WTC11 (cell line): ENCODE measurements at regions not wholly inside any gene's neighbourhood (a gene's known extent, or its start where the extent isn't known, plus 50 kb on each side); places are given as distances from the start of the nearest gene placed in this dataset.

Source experiments
- ATAC-seq: fragments of 200-7000 bp; cut with Tn5 transposase; 2 replicates; pipeline ENCODE4 v1.10.0; 2021; ENCODE audit warnings: mild to moderate bottlenecking, moderate library complexity
- CTCF ChIA-PET: fragments of 300-600 bp; sonication (Branson Sonifier 250); formaldehyde crosslinking; loops from one replicate; lab custom pipeline; 2021; ENCODE audit warnings: antibody characterized with exemption; lab: Charles Lee
- POLR2A ChIA-PET: fragments of 350-600 bp; sonication (Branson Sonifier 250); formaldehyde crosslinking; loops from one replicate; lab custom pipeline; 2021; ENCODE audit warnings: antibody characterized with exemption; lab: Charles Lee
- DNase-seq: peaks from one replicate; pipeline ENCODE4 v3.0.0; 2021; ENCODE audit warnings: low spot score
- H3K27ac Mint-ChIP-seq: 2 replicates; pipeline ENCODE4 v1.8.0; 2021; ENCODE audit warnings: mixed read lengths
- H3K27me3 Mint-ChIP-seq: 2 replicates; pipeline ENCODE4 v1.8.0; 2021; ENCODE audit warnings: low read depth, mild to moderate bottlenecking, moderate library complexity, mixed read lengths
- H3K36me3 Mint-ChIP-seq: 2 replicates; pipeline ENCODE4 v1.8.0; 2021; ENCODE audit warnings: mixed read lengths
- H3K4me1 Mint-ChIP-seq: 2 replicates; pipeline ENCODE4 v1.8.0; 2022; ENCODE audit warnings: mixed read lengths
- H3K4me3 Mint-ChIP-seq: 2 replicates; pipeline ENCODE4 v1.8.0; 2021; ENCODE audit warnings: mild to moderate bottlenecking, moderate library complexity, mixed read lengths
- H3K9me3 Mint-ChIP-seq: 2 replicates; pipeline ENCODE4 v1.8.0; 2021; ENCODE audit warnings: mixed read lengths
- FOXK1 ChIP-seq: sonication (generic); formaldehyde crosslinking; IDR thresholded peaks from 2 replicates; pipeline ENCODE4 v1.8.0; 2022; ENCODE audit warnings: mild to moderate bottlenecking, moderate library complexity, missing genetic modification reagents
- FOXP1 ChIP-seq: sonication (generic); formaldehyde crosslinking; IDR thresholded peaks from 2 replicates; pipeline ENCODE4 v1.8.0; 2022; ENCODE audit warnings: missing genetic modification reagents, mild to moderate bottlenecking, moderate library complexity, borderline replicate concordance
- GRHL2 ChIP-seq: fragments of 250-450 bp; sonication (Bioruptor Pico); IDR thresholded peaks from 2 replicates; pipeline ENCODE4 v1.8.0; 2022; ENCODE audit warnings: mild to moderate bottlenecking, moderate library complexity; ENCODE audit not compliant: insufficient replicate concordance, severe bottlenecking
- JUN ChIP-seq: sonication (generic); formaldehyde crosslinking; IDR thresholded peaks from 2 replicates; pipeline ENCODE4 v1.8.0; 2023; ENCODE audit warnings: mild to moderate bottlenecking, missing genetic modification reagents
- NFATC4 ChIP-seq: fragments of 250-450 bp; sonication (Bioruptor Pico); IDR thresholded peaks from 2 replicates; pipeline ENCODE4 v1.9.0; 2021; ENCODE audit warnings: mild to moderate bottlenecking
- NFYB ChIP-seq: sonication (generic); formaldehyde crosslinking; conservative IDR thresholded peaks from 2 replicates; pipeline ENCODE4 v1.8.0; 2022; ENCODE audit warnings: low read depth, missing genetic modification reagents
- NR2C2 ChIP-seq: sonication (generic); formaldehyde crosslinking; IDR thresholded peaks from 2 replicates; pipeline ENCODE4 v1.8.0; 2022; ENCODE audit warnings: mild to moderate bottlenecking, missing genetic modification reagents
- OVOL2 ChIP-seq: fragments of 250-450 bp; sonication (Bioruptor Pico); IDR thresholded peaks from 2 replicates; pipeline ENCODE4 v1.9.0; 2021; ENCODE audit warnings: mild to moderate bottlenecking, borderline replicate concordance
- SMAD3 ChIP-seq: sonication (generic); formaldehyde crosslinking; IDR thresholded peaks from 2 replicates; pipeline ENCODE4 v1.8.0; 2022; ENCODE audit warnings: missing genetic modification reagents, mild to moderate bottlenecking, borderline replicate concordance
- TCF7 ChIP-seq: sonication (generic); formaldehyde crosslinking; IDR thresholded peaks from 2 replicates; pipeline ENCODE4 v1.8.0; 2022; ENCODE audit warnings: mild to moderate bottlenecking, low read depth, missing genetic modification reagents, moderate library complexity
- TEAD1 ChIP-seq: sonication (generic); formaldehyde crosslinking; IDR thresholded peaks from 2 replicates; pipeline ENCODE4 v1.8.0; 2022; ENCODE audit warnings: mild to moderate bottlenecking, missing genetic modification reagents
- ZBTB21 ChIP-seq: sonication (generic); formaldehyde crosslinking; IDR thresholded peaks from 2 replicates; pipeline ENCODE4 v1.8.1; 2023; ENCODE audit warnings: mild to moderate bottlenecking, missing genetic modification reagents, borderline replicate concordance
- ZMAT4 ChIP-seq: fragments of 250-450 bp; sonication (Bioruptor Pico); IDR thresholded peaks from 2 replicates; pipeline ENCODE4 v1.9.0; 2021; ENCODE audit warnings: mild to moderate bottlenecking
- ZNF232 ChIP-seq: sonication (generic); formaldehyde crosslinking; IDR thresholded peaks from 2 replicates; pipeline ENCODE4 v1.8.0; 2022; ENCODE audit warnings: mild to moderate bottlenecking, missing genetic modification reagents
- TF ChIP-seq, protein P1 (sequence below): sonication (generic); formaldehyde crosslinking; conservative IDR thresholded peaks from 2 replicates; pipeline ENCODE4 v1.8.1; 2023; ENCODE audit warnings: mild to moderate bottlenecking, low read depth, missing genetic modification reagents, moderate library complexity
- TF ChIP-seq, protein P2 (sequence below): sonication (generic); formaldehyde crosslinking; IDR thresholded peaks from 2 replicates; pipeline ENCODE4 v1.8.1; 2023; ENCODE audit warnings: mild to moderate bottlenecking, missing genetic modification reagents, moderate library complexity
- TF ChIP-seq, protein P3 (sequence below): sonication (generic); formaldehyde crosslinking; IDR thresholded peaks from 2 replicates; pipeline ENCODE4 v1.8.1; 2023; ENCODE audit warnings: mild to moderate bottlenecking, missing genetic modification reagents, moderate library complexity
- TF ChIP-seq, protein P4 (sequence below): sonication (generic); formaldehyde crosslinking; IDR thresholded peaks from 2 replicates; pipeline ENCODE4 v1.8.1; 2022; ENCODE audit warnings: low read depth, missing genetic modification reagents, borderline replicate concordance
- TF ChIP-seq, protein P5 (sequence below): sonication (generic); formaldehyde crosslinking; IDR thresholded peaks from 2 replicates; pipeline ENCODE4 v1.8.1; 2023; ENCODE audit warnings: mild to moderate bottlenecking, missing genetic modification reagents

GRCh38 chr5:89204756-89205155, 321.8 kb upstream of the MEF2C start (continued):
- TF ChIP-seq, protein P1, sequence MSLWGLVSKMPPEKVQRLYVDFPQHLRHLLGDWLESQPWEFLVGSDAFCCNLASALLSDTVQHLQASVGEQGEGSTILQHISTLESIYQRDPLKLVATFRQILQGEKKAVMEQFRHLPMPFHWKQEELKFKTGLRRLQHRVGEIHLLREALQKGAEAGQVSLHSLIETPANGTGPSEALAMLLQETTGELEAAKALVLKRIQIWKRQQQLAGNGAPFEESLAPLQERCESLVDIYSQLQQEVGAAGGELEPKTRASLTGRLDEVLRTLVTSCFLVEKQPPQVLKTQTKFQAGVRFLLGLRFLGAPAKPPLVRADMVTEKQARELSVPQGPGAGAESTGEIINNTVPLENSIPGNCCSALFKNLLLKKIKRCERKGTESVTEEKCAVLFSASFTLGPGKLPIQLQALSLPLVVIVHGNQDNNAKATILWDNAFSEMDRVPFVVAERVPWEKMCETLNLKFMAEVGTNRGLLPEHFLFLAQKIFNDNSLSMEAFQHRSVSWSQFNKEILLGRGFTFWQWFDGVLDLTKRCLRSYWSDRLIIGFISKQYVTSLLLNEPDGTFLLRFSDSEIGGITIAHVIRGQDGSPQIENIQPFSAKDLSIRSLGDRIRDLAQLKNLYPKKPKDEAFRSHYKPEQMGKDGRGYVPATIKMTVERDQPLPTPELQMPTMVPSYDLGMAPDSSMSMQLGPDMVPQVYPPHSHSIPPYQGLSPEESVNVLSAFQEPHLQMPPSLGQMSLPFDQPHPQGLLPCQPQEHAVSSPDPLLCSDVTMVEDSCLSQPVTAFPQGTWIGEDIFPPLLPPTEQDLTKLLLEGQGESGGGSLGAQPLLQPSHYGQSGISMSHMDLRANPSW = no peak
- TF ChIP-seq SMAD3 (CRISPR knock-in tag) (no peak), NFYB (CRISPR knock-in tag) (no peak), NR2C2 (no peak)

GRCh38 chr5:89203611-89204010, 320.6 kb upstream of the MEF2C start:
- CTCF ChIA-PET = no interaction called here
- POLR2A ChIA-PET = no interaction called here
- ATAC-seq = no peak
- Mint-ChIP-seq H3K4me3 (no peak overlapping the region), H3K36me3 (peaks cover 4% of the 10 kb centered on the region), H3K9me3 (peaks cover 14% of the 10 kb centered on the region), H3K27me3 (no peaks in the 10 kb centered on the region), H3K4me1 (peaks cover under 1% of the 10 kb centered on the region), H3K27ac (no peak overlapping the region)
- DNase-seq = no peak
- TF ChIP-seq, protein P2, sequence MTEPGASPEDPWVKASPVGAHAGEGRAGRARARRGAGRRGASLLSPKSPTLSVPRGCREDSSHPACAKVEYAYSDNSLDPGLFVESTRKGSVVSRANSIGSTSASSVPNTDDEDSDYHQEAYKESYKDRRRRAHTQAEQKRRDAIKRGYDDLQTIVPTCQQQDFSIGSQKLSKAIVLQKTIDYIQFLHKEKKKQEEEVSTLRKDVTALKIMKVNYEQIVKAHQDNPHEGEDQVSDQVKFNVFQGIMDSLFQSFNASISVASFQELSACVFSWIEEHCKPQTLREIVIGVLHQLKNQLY (CRISPR knock-in tag) = no peak
- TF ChIP-seq JUN (CRISPR knock-in tag) (no peak), GRHL2 (CRISPR knock-in tag) (no peak), NFYB (CRISPR knock-in tag) (no peak), FOXP1 (CRISPR knock-in tag) (no peak), FOXK1 (CRISPR knock-in tag) (no peak), TEAD1 (CRISPR knock-in tag) (no peak), ZMAT4 (CRISPR knock-in tag) (no peak), NFATC4 (CRISPR knock-in tag) (no peak), ZBTB21 (CRISPR knock-in tag) (no peak), ZNF232 (CRISPR knock-in tag) (no peak), OVOL2 (CRISPR knock-in tag) (no peak), TCF7 (no peak)
- TF ChIP-seq, protein P3, sequence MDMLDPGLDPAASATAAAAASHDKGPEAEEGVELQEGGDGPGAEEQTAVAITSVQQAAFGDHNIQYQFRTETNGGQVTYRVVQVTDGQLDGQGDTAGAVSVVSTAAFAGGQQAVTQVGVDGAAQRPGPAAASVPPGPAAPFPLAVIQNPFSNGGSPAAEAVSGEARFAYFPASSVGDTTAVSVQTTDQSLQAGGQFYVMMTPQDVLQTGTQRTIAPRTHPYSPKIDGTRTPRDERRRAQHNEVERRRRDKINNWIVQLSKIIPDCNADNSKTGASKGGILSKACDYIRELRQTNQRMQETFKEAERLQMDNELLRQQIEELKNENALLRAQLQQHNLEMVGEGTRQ (CRISPR knock-in tag) = no peak
- TF ChIP-seq, protein P4, sequence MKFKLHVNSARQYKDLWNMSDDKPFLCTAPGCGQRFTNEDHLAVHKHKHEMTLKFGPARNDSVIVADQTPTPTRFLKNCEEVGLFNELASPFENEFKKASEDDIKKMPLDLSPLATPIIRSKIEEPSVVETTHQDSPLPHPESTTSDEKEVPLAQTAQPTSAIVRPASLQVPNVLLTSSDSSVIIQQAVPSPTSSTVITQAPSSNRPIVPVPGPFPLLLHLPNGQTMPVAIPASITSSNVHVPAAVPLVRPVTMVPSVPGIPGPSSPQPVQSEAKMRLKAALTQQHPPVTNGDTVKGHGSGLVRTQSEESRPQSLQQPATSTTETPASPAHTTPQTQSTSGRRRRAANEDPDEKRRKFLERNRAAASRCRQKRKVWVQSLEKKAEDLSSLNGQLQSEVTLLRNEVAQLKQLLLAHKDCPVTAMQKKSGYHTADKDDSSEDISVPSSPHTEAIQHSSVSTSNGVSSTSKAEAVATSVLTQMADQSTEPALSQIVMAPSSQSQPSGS (CRISPR knock-in tag) = no peak
- TF ChIP-seq, protein P5, sequence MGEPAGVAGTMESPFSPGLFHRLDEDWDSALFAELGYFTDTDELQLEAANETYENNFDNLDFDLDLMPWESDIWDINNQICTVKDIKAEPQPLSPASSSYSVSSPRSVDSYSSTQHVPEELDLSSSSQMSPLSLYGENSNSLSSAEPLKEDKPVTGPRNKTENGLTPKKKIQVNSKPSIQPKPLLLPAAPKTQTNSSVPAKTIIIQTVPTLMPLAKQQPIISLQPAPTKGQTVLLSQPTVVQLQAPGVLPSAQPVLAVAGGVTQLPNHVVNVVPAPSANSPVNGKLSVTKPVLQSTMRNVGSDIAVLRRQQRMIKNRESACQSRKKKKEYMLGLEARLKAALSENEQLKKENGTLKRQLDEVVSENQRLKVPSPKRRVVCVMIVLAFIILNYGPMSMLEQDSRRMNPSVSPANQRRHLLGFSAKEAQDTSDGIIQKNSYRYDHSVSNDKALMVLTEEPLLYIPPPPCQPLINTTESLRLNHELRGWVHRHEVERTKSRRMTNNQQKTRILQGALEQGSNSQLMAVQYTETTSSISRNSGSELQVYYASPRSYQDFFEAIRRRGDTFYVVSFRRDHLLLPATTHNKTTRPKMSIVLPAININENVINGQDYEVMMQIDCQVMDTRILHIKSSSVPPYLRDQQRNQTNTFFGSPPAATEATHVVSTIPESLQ = no peak
